Posterior vena cava (tissue), 2 donors: ENCODE measurements at regions not wholly inside any gene's neighbourhood (a gene's known extent, or its start where the extent isn't known, plus 50 kb on each side); places are given as distances from the start of the nearest gene placed in this dataset.

Experiments
- DNase-seq: peaks from one replicate; pipeline ENCODE4 v3.0.0-alpha.2; 2020; ENCODE audit warnings: low spot score
- intact Hi-C, 2 donors: fragments of 100-400 bp; cut with DNase I; formaldehyde crosslinking; loops; one replicate each; pipeline versions ENCODE4 v1.14.1 to v1.14.2; 2022 to 2023
- donor health status: DM: yes; HTN: yes; CAD: no.
- donor health status: DM: yes; HTN: yes; CAD: no.

GRCh38 chr7:12964836-12965235, 277.4 kb downstream of the ARL4A start:
- DNase-seq = no peak
- intact Hi-C loops = no loop called here

- intact Hi-C loops = no loop called here
- DNase-seq = no peak
These were observed 278.3 kb downstream of the ARL4A start for GRCh38 chr7:12965767-12966166.

GRCh38 chr7:12967322-12967721, 279.9 kb downstream of the ARL4A start:
- intact Hi-C loops = no loop called here
- DNase-seq = no peak

GRCh38 chr7:12968836-12969422, 281.5 kb downstream of the ARL4A start:
- intact Hi-C loops = no loop called here
- DNase-seq = no peak

- intact Hi-C loops = no loop called here
- no peak for DNase-seq
These were observed 283.2 kb downstream of the ARL4A start for GRCh38 chr7:12970626-12971025.

- DNase-seq = no peak
These were observed 287.2 kb downstream of the ARL4A start for GRCh38 chr7:12974451-12975166.

GRCh38 chr7:12975412-12975811, 288.0 kb downstream of the ARL4A start:
- intact Hi-C loops = no loop called here
- DNase-seq = no peak

More at GRCh38 chr7:12974451-12975166, 287.2 kb downstream of the ARL4A start:
- intact Hi-C loops = no loop called here

GRCh38 chr7:12979181-12979580, 291.7 kb downstream of the ARL4A start:
- DNase-seq = no peak
- intact Hi-C loops = no loop called here

GRCh38 chr7:12982178-12982577, 294.7 kb downstream of the ARL4A start:
- DNase-seq = no peak
- intact Hi-C loops = no loop called here

GRCh38 chr7:12984117-12984516, 296.7 kb downstream of the ARL4A start:
- intact Hi-C loops = no loop called here
- no peak for DNase-seq

GRCh38 chr7:12985228-12985627, 297.8 kb downstream of the ARL4A start:
- DNase-seq = no peak
- intact Hi-C loops = no loop called here

GRCh38 chr7:12985752-12986151, 298.3 kb downstream of the ARL4A start:
- DNase-seq = no peak
- intact Hi-C loops = no loop called here

GRCh38 chr7:12987238-12987637, 299.8 kb downstream of the ARL4A start:
- intact Hi-C loops = no loop called here
- DNase-seq = no peak

GRCh38 chr7:12990440-12990839, 303.0 kb downstream of the ARL4A start:
- DNase-seq = no peak
- intact Hi-C loops = no loop called here

GRCh38 chr7:12993025-12993424, 305.6 kb downstream of the ARL4A start:
- intact Hi-C loops = no loop called here
- no peak for DNase-seq

- intact Hi-C loops = no loop called here
- DNase-seq = no peak
These were observed 308.6 kb downstream of the ARL4A start for GRCh38 chr7:12995912-12996469.

- DNase-seq = no peak
- intact Hi-C loops = no loop called here
These were observed 319.9 kb downstream of the ARL4A start for GRCh38 chr7:13007331-13007730.

GRCh38 chr7:13009517-13009916, 322.1 kb downstream of the ARL4A start:
- intact Hi-C loops = no loop called here

GRCh38 chr7:13014011-13014410, 326.6 kb downstream of the ARL4A start:
- intact Hi-C loops = no loop called here
- no peak for DNase-seq

More at GRCh38 chr7:13009517-13009916, 322.1 kb downstream of the ARL4A start:
- no peak for DNase-seq

GRCh38 chr7:13016036-13016581, 328.7 kb downstream of the ARL4A start:
- intact Hi-C loops = no loop called here

More at GRCh38 chr7:13016036-13016581, 328.7 kb downstream of the ARL4A start:
- DNase-seq = no peak
